NB4 (cell line): ENCODE measurements at regions not wholly inside any gene's neighbourhood (a gene's known extent, or its start where the extent isn't known, plus 50 kb on each side); places are given as distances from the start of the nearest gene placed in this dataset.

Source experiments
- CTCF ChIP-seq: IDR thresholded peaks from one replicate; pipeline ENCODE4 v1.5.1; 2012; ENCODE audit warnings: low read depth, low read length
- MAX ChIP-seq: IDR thresholded peaks from 2 replicates; pipeline ENCODE4 v1.6.1; 2011; ENCODE audit warnings: low read depth, low read length
- POLR2A ChIP-seq: IDR thresholded peaks from 2 replicates; pipeline ENCODE4 v1.6.1; 2011; ENCODE audit warnings: mild to moderate bottlenecking; ENCODE audit not compliant: insufficient read length; ENCODE audit errors: extremely low read depth

GRCh38 chr10:33100781-33101391 lies 142.9 kb upstream of the ITGB1 start:
- TF ChIP-seq CTCF (no peak), MAX (no peak), POLR2A (no peak)
